ENCODE measurements at regions not wholly inside any gene's neighbourhood (a gene's known extent, or its start where the extent isn't known, plus 50 kb on each side); places are given as distances from the start of the nearest gene placed in this dataset.
"Not testable (repeated sequence)": the region's sequence is repeated elsewhere in the genome, so short reads cannot be mapped to it uniquely, and the experiment has no call there.

DNA sequence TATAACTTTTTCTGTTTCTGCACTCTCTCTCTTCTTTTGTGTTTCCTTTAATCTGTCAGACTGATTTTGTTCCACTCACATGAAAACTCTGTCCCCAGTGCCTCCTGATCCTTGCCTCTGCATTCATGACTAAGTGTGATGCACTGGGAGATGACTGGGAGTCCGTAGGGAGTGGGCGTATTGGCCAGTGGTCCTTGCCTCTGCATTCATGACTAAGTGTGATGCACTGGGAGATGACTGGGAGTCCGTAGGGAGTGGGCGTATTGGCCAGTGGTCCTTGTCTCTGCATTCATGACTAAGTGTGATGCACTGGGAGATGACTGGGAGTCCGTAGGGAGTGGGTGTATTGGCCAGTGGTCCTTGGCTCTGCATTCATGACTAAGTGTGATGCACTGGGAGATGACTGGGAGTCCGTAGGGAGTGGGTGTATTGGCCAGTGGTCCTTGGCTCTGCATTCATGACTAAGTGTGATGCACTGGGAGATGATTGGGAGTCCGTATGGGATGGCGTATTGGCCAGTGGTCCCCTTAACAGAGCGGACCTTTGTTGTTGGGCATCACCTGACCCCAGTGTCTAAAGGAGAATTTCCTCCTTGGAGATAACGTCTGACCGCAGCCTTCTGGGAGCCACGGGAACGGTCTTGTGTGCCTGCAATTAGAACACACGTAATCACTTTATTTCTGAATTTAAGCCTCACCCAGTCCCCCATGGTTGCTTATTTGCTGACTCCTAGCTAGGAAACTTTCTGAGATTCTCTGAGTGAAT, 266.0 kb downstream of the TRIML1 start:
- H3K36me3 Mint-ChIP-seq (ENCODE audit: low read depth); DNase-seq; H3K27ac Mint-ChIP-seq; ATAC-seq; H3K27me3 Mint-ChIP-seq; H3K4me1 Mint-ChIP-seq; H3K4me3 Mint-ChIP-seq; H3K9me3 ChIP-seq (ENCODE audit: control insufficient read depth, low read length, poor library complexity, severe bottlenecking): not testable (repeated sequence)

DNA sequence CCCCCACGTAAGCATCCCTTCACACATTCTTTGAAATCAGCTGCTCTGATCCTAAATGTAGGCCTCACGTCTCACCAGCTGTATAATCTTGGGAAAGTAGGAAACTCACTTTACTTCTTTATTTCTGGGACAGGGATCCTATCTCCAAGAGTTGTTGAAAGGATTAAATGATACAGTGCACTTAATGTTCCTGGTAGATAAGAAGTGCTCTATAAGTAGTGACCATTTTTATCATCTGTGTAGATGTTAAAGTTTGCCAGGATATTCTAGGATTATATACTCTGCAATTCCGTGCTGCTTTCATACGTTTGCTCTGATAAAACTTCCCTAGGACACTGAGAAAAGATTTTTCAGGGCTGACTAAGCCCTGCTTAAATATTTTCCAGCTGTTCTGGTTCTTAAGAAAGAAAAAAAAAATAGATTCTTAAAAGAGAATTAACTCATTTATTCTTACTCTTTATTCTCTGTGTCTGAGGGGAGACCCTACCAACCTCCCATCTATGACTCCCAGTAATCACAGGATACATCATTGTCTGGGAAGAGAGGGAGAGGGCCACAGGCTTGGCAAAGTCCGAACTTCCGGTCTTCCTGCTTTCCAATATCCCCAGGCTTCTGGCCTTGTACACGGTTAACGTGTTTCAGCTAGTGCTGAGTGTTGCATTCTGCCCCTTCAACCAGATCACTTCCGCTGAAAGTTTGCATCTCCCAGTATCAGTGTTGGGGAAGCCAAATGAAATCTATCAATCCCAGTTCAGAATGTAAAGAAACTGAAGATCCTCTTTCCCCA, 269.2 kb downstream of the TRIML1 start:
- H3K9me3 ChIP-seq (ENCODE audit: control insufficient read depth, low read length, poor library complexity, severe bottlenecking) = no peaks in the 10 kb centered on the region
- Mint-ChIP-seq H3K27ac (no peak overlapping the region), H3K36me3 (ENCODE audit: low read depth) (no peaks in the 10 kb centered on the region), H3K4me1 (no peaks in the 10 kb centered on the region), H3K4me3 (no peak overlapping the region), H3K27me3 (no peaks in the 10 kb centered on the region)
- no peak for ATAC-seq
- no peak for DNase-seq

DNA sequence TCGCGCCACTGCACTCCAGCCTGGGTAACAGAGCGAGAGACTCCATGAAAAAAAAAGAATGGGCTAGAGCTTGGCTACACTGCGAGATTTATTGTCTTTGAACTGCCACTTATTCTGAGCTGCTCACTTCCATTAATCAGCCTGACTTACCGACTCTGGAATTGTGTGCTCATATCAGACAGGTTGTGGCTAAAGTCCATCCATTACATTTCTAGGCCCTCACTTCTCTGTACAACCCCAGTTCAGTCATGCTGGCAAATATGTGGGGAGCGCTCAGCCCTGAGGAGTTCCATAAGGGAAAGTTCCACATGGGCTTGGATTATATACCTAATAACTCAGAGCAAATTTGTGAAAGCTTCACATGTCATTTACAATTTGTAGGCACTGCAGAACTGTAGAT, 270.6 kb downstream of the TRIML1 start:
- ATAC-seq (no peak), DNase-seq (no peak)
- Mint-ChIP-seq H3K36me3 (ENCODE audit: low read depth) (no peaks in the 10 kb centered on the region), H3K27me3 (no peaks in the 10 kb centered on the region), H3K27ac (no peak overlapping the region), H3K4me1 (no peaks in the 10 kb centered on the region), H3K4me3 (no peak overlapping the region)
- no peaks in the 10 kb centered on the region for H3K9me3 ChIP-seq (ENCODE audit: control insufficient read depth, low read length, poor library complexity, severe bottlenecking)

DNA sequence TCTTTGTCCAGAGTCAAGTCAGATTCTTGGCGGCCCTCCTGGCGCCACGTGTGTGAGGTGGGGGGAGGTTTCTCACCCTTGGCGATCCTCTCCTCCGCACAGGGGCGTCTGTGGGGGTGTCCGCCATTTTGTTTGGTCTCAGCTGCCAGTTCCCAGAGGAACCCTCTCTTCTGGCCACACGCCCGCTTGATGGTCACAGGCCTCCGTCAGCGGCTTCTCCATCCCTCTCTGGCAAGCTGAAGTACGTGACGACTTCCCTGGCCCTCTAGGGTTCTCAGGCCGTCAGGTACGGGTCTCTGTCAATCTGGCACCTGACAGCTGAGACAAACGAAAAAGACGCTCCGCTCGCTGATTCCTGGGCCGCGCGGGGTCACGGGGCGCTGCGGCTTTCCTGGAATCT, 272.6 kb downstream of the TRIML1 start:
- Mint-ChIP-seq H3K4me3 (no peak overlapping the region), H3K27me3 (no peaks in the 10 kb centered on the region), H3K36me3 (ENCODE audit: low read depth) (no peaks in the 10 kb centered on the region), H3K27ac (no peak overlapping the region), H3K4me1 (no peaks in the 10 kb centered on the region)
- ATAC-seq (no peak), DNase-seq (no peak)
- no peaks in the 10 kb centered on the region for H3K9me3 ChIP-seq (ENCODE audit: control insufficient read depth, low read length, poor library complexity, severe bottlenecking)

DNA sequence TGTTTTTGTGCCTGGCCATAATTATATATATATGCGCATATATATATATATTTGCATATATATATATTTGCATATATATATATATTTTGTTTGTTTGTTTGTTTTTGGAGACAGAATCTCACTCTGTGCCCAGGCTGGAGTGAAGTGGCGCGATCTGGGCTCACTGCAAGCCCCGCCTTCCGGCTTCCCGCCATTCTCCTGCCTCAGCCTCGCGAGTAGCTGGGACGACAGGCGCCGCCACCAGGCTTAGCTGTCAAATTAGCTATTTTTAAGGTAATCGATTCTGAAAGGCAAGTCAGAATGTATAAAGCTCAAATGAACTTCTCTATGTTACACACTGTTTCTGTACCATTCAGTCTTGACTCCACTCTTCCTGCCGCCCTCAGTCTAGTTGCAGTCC, 273.3 kb downstream of the TRIML1 start:
- Mint-ChIP-seq H3K27me3 (no peaks in the 10 kb centered on the region), H3K36me3 (ENCODE audit: low read depth) (no peaks in the 10 kb centered on the region), H3K4me3 (no peak overlapping the region), H3K27ac (no peak overlapping the region), H3K4me1 (no peaks in the 10 kb centered on the region)
- ATAC-seq (no peak), DNase-seq (no peak)
- no peaks in the 10 kb centered on the region for H3K9me3 ChIP-seq (ENCODE audit: control insufficient read depth, low read length, poor library complexity, severe bottlenecking)

DNA sequence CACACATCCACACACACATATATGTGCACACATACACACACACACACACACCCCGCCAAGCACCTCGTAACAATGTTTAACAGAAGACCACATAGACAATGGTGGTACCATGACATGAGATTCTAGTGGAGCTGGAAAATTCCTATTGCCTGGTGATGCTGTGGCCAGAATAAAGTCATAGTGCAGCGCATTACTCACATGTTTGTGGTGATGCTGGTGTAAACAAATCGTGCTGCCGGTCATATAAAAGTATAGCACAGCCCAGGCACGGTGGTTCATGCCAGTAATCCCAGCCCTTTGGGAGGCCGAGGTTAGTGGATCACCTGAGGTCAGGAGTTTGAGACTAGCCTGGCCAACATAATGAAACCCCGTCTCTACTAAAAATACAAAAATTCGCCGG, 275.2 kb downstream of the TRIML1 start:
- Mint-ChIP-seq H3K27me3 (no peaks in the 10 kb centered on the region), H3K4me1 (no peaks in the 10 kb centered on the region), H3K27ac (no peak overlapping the region), H3K4me3 (no peak overlapping the region), H3K36me3 (ENCODE audit: low read depth) (no peaks in the 10 kb centered on the region)
- DNase-seq (no peak), ATAC-seq (no peak)
- H3K9me3 ChIP-seq (ENCODE audit: control insufficient read depth, low read length, poor library complexity, severe bottlenecking) = no peaks in the 10 kb centered on the region

DNA sequence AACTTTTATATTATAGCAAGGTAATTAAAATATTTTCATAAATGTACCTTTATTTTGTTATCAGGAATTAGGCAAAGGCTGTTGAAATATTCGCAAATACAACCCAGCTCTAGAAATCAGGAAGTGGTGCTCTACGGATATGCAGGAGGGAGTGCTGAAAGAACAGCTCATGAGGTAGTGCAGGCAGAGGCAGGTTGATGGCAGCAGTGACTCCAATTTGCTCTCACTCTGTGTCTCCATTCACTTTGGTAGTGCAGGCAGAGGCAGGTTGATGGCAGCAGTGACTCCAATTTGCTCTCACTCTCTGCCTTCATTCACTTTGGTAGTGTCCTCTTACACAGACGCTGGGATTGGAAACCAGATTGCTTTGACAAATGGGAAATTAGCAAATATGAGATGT, 277.9 kb downstream of the TRIML1 start:
- Mint-ChIP-seq H3K4me1 (no peaks in the 10 kb centered on the region), H3K27me3 (no peaks in the 10 kb centered on the region), H3K4me3 (no peak overlapping the region), H3K27ac (no peak overlapping the region), H3K36me3 (ENCODE audit: low read depth) (no peaks in the 10 kb centered on the region)
- ATAC-seq (no peak), DNase-seq (no peak)
- H3K9me3 ChIP-seq (ENCODE audit: control insufficient read depth, low read length, poor library complexity, severe bottlenecking) = no peaks in the 10 kb centered on the region

DNA sequence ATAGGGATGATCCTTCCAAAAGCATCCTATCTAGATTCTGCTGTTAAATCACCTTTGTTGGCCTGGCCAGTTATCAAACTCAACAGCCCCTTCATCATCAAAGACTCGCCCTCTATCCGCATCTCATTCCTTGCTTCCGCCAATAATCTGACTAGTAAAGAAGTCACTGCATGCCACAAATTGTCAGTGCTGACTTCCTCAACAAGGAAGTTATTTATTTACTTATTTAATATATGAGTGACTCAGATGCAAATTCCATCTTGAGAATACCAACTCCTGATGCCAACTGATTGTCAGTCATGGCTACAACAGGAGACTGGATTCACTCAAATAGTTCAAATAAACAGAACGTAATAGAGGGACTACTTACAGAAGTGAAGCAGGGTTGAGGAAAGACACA, 283.8 kb downstream of the TRIML1 start:
- no peak overlapping the region for H3K27ac Mint-ChIP-seq
- no peaks in the 10 kb centered on the region for H3K9me3 ChIP-seq (ENCODE audit: control insufficient read depth, low read length, poor library complexity, severe bottlenecking)
- no peak for ATAC-seq
- H3K4me3 Mint-ChIP-seq = no peak overlapping the region
- no peaks in the 10 kb centered on the region for H3K27me3 Mint-ChIP-seq
- no peaks in the 10 kb centered on the region for H3K36me3 Mint-ChIP-seq (ENCODE audit: low read depth)
- H3K4me1 Mint-ChIP-seq = no peaks in the 10 kb centered on the region
- DNase-seq = no peak

DNA sequence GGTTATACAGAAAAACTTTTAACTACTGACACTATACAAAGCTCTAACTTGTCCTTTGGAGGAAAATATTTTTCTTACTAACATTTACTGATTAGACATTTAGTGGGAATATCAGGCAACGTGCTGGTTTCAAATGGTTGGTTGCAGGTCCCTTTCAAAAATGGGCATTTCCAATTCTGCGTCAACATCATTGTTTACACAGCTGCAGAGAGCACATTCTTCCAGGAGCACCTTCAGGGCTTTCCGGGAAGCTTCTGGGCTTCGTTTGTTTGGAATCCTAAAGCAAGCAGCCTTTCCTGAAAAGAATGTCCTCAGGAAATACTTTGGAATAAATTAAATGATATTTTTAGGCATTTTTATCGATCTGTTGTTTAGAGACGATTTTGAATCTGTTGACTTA, 289.7 kb downstream of the TRIML1 start:
- H3K36me3 Mint-ChIP-seq (ENCODE audit: low read depth) = no peaks in the 10 kb centered on the region
- no peak overlapping the region for H3K4me3 Mint-ChIP-seq
- no peaks in the 10 kb centered on the region for H3K9me3 ChIP-seq (ENCODE audit: control insufficient read depth, low read length, poor library complexity, severe bottlenecking)
- H3K27ac Mint-ChIP-seq = no peak overlapping the region
- DNase-seq (no peak), ATAC-seq (no peak)
- H3K4me1 Mint-ChIP-seq = no peaks in the 10 kb centered on the region
- H3K27me3 Mint-ChIP-seq = no peaks in the 10 kb centered on the region

DNA sequence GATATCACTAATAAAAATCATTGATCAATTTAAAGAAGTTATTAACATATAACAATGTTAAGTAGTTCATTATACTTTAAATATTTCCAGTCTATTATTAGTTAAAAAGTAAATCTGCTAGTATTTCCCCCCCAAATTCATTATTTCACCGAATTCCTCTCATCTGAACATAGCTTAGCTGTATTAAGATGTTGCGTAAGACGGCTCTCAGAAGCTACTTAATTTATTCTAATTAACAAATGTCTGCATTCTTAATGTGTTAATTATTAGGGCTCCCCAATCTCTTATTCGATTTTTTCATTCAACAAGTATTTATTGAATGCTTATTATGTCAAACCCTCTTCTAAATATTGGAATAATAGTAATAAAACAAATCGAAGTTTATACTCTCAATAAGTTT, 290.7 kb downstream of the TRIML1 start:
- DNase-seq = no peak
- Mint-ChIP-seq H3K27me3 (no peaks in the 10 kb centered on the region), H3K4me1 (no peaks in the 10 kb centered on the region), H3K4me3 (no peak overlapping the region), H3K36me3 (ENCODE audit: low read depth) (no peaks in the 10 kb centered on the region), H3K27ac (no peak overlapping the region)
- no peaks in the 10 kb centered on the region for H3K9me3 ChIP-seq (ENCODE audit: control insufficient read depth, low read length, poor library complexity, severe bottlenecking)
- no peak for ATAC-seq

DNA sequence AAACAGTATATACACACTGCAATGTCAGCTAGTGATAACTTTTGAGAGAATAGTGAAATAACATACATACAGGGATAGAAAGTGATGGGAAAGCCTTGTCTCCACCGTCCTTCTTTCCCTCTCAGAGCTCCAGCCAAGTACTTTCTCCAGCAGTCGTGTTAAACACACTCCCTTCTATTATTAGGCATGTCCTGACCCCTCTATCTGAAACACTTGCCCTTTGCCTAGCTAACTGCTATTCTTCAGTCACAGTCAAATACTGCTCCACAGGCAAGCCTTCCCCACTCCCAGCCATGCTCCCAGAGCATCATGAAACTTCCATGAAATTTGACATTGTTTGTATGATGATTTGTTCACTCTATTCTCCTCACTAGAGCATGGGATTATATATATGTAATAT, 291.1 kb downstream of the TRIML1 start:
- H3K27ac Mint-ChIP-seq = no peak overlapping the region

DNA sequence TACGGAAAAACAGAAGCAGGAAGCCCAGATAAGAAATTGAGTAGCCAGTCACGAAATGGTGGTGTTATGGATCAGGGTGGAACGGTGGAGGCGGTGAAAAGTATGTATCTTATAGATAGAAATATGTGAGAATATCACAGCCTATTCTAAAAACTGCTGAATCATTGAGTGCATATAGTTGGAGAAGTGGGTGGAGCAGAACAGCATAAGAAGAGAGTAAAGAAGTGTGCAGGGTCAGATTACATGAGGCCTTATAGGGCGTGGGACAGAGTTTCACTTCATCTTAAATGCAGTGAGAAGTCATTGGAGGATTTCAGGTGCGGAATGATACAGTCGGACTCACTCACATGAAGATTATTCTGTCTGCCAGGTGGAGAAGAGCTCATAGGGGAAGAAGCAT, 293.1 kb downstream of the TRIML1 start:
- DNase-seq (no peak), ATAC-seq (no peak)
- no peaks in the 10 kb centered on the region for H3K27me3 Mint-ChIP-seq
- H3K9me3 ChIP-seq (ENCODE audit: control insufficient read depth, low read length, poor library complexity, severe bottlenecking) = no peaks in the 10 kb centered on the region
- H3K4me3 Mint-ChIP-seq = no peak overlapping the region
- no peaks in the 10 kb centered on the region for H3K36me3 Mint-ChIP-seq (ENCODE audit: low read depth)
- no peaks in the 10 kb centered on the region for H3K4me1 Mint-ChIP-seq
- no peak overlapping the region for H3K27ac Mint-ChIP-seq

More for the DNA sequence above, 291.1 kb downstream of the TRIML1 start:
- Mint-ChIP-seq H3K27me3 (no peaks in the 10 kb centered on the region), H3K36me3 (ENCODE audit: low read depth) (no peaks in the 10 kb centered on the region), H3K4me3 (no peak overlapping the region), H3K4me1 (no peaks in the 10 kb centered on the region)
- no peak for DNase-seq
- no peaks in the 10 kb centered on the region for H3K9me3 ChIP-seq (ENCODE audit: control insufficient read depth, low read length, poor library complexity, severe bottlenecking)
- ATAC-seq = no peak

DNA sequence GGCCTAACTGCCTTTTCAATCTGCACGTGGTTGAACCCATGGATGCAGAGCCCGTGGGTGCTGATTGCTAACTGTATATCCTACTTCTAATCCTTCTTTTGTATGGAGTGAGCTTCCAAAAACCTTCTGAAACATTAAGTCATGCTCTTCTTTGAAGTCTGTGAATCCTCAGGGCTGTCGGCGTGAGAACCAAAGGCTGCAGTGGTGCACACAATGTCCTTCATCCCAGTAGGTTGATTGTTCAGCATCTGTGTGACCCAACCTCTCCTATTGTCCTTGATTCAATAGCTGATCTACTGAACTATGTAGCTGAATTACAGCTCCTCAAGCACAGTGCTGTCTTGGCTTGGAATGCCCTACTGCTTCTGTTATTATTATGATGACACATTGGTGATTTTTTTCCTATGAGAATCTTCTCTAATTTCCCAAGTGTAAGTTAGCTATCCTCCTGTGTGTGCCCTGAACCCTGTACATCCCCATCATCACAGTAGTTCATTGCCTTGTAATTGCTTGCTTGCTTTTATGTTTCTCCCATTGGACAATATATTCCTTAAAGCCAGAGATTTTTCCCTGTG, 294.6 kb downstream of the TRIML1 start:
- H3K4me1 Mint-ChIP-seq = no peaks in the 10 kb centered on the region
- ATAC-seq = no peak
- no peak overlapping the region for H3K4me3 Mint-ChIP-seq
- H3K27ac Mint-ChIP-seq = no peak overlapping the region
- H3K27me3 Mint-ChIP-seq = no peaks in the 10 kb centered on the region
- DNase-seq = no peak
- H3K36me3 Mint-ChIP-seq (ENCODE audit: low read depth) = no peaks in the 10 kb centered on the region
- no peaks in the 10 kb centered on the region for H3K9me3 ChIP-seq (ENCODE audit: control insufficient read depth, low read length, poor library complexity, severe bottlenecking)

DNA sequence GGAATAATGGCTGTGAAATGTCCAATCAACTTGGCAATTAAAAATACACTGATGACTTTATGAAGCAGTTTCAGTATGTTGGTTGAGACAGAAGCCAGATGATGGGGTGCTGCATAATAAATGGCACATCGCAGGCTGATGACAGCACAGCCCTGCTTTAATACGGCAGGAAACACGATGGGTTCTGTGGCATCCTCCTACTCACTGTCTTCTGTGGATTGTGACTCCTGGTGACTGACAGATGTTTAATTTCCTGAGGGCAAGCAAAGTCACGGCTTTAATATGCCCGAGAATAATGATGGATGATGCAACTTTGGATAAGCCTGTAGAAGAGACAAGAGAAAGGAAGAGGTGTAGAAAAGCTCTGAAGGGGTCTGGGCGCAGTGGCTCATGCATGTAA, 295.4 kb downstream of the TRIML1 start:
- ATAC-seq (no peak), DNase-seq (no peak)
- Mint-ChIP-seq H3K27me3 (no peaks in the 10 kb centered on the region), H3K27ac (no peak overlapping the region), H3K36me3 (ENCODE audit: low read depth) (no peaks in the 10 kb centered on the region), H3K4me1 (no peaks in the 10 kb centered on the region), H3K4me3 (no peak overlapping the region)
- H3K9me3 ChIP-seq (ENCODE audit: control insufficient read depth, low read length, poor library complexity, severe bottlenecking) = no peaks in the 10 kb centered on the region

Measured in T-helper 17 cell (primary cell).